Mesenchymal stem cell (in vitro differentiated cells and primary cell): ENCODE measurements at regions not wholly inside any gene's neighbourhood (a gene's known extent, or its start where the extent isn't known, plus 50 kb on each side); places are given as distances from the start of the nearest gene placed in this dataset.

Experiments
- DNase-seq: peaks from one replicate; pipeline ENCODE4 v3.0.0-alpha.2; 2013
- H2AFZ ChIP-seq: one replicate; pipeline ENCODE4 v1.6.1; 2013; ENCODE audit warnings: low read depth, mild to moderate bottlenecking, control low read depth, inconsistent platforms, low read length, moderate library complexity
- H2AK5ac ChIP-seq: 2 replicates; pipeline ENCODE4 v1.6.1; 2013; ENCODE audit warnings: low read length, moderate library complexity, mild to moderate bottlenecking, inconsistent platforms; ENCODE audit not compliant: severe bottlenecking
- H2BK120ac ChIP-seq: one replicate; pipeline ENCODE4 v1.6.1; 2013; ENCODE audit warnings: low read depth, mild to moderate bottlenecking, inconsistent platforms, low read length, moderate library complexity
- H2BK12ac ChIP-seq, 2 experiments: one replicate each; pipeline ENCODE4 v1.6.1; 2013; ENCODE audit warnings: inconsistent platforms in 2 of 2, low read length in 2 of 2, mild to moderate bottlenecking in 2 of 2, moderate library complexity in 2 of 2, control low read depth in 1 of 2
- H2BK15ac ChIP-seq: one replicate; pipeline ENCODE4 v1.6.1; 2013; ENCODE audit warnings: mild to moderate bottlenecking, low read depth, inconsistent platforms; ENCODE audit not compliant: poor library complexity, severe bottlenecking
- H2BK5ac ChIP-seq: 2 replicates; pipeline ENCODE4 v1.6.1; 2013; ENCODE audit warnings: low read depth, mild to moderate bottlenecking, low read length, control low read depth, inconsistent platforms; ENCODE audit not compliant: poor library complexity, severe bottlenecking
- H3K14ac ChIP-seq, 2 experiments: one replicate each; pipeline ENCODE4 v1.6.1; 2013; ENCODE audit warnings: inconsistent platforms in 2 of 2, low read length in 2 of 2, control low read depth in 1 of 2, mild to moderate bottlenecking in 1 of 2, moderate library complexity in 1 of 2
- H3K18ac ChIP-seq, 2 experiments: one replicate each; pipeline ENCODE4 v1.6.1; 2013; ENCODE audit warnings: inconsistent platforms in 2 of 2, low read length in 2 of 2, control low read depth in 1 of 2, low read depth in 1 of 2, mild to moderate bottlenecking in 1 of 2
- H3K23ac ChIP-seq, 2 experiments: one replicate each; pipeline ENCODE4 v1.6.1; 2013; ENCODE audit warnings: inconsistent platforms in 2 of 2, low read length in 2 of 2, mild to moderate bottlenecking in 2 of 2, moderate library complexity in 2 of 2, control low read depth in 1 of 2
- H3K27ac ChIP-seq: 2 replicates; pipeline ENCODE4 v1.5.1; 2013; ENCODE audit warnings: mild to moderate bottlenecking, moderate library complexity, low read length, control low read depth, inconsistent platforms; ENCODE audit not compliant: poor library complexity, severe bottlenecking
- H3K27me3 ChIP-seq, 2 experiments: 2 replicates each; pipeline versions ENCODE4 v1.6.1 to v1.7.0; 2013; ENCODE audit warnings: low read length in 2 of 2, mild to moderate bottlenecking in 2 of 2, moderate library complexity in 2 of 2, control low read depth in 1 of 2, inconsistent platforms in 1 of 2; ENCODE audit not compliant: control insufficient read depth in 1 of 2, insufficient read depth in 1 of 2
- H3K36me3 ChIP-seq, 2 experiments: 2 replicates each; pipeline versions ENCODE4 v1.6.1 to v1.7.0; 2013; ENCODE audit warnings: low read length in 2 of 2, control low read depth in 1 of 2, inconsistent platforms in 1 of 2, low read depth in 1 of 2, mild to moderate bottlenecking in 1 of 2; ENCODE audit not compliant: insufficient read depth in 2 of 2, control insufficient read depth in 1 of 2
- H3K4ac ChIP-seq, 2 experiments: one replicate each; pipeline ENCODE4 v1.6.1; 2013; ENCODE audit warnings: inconsistent platforms in 2 of 2, low read length in 2 of 2, mild to moderate bottlenecking in 2 of 2, moderate library complexity in 2 of 2, control low read depth in 1 of 2, low read depth in 1 of 2
- H3K4me1 ChIP-seq: 2 replicates; pipeline ENCODE4 v1.6.1; 2013; ENCODE audit warnings: low read depth, low read length, control low read depth; ENCODE audit not compliant: control insufficient read depth, insufficient read depth
- H3K4me2 ChIP-seq: 2 replicates; pipeline ENCODE4 v1.6.1; 2013; ENCODE audit warnings: low read length, mild to moderate bottlenecking, inconsistent platforms; ENCODE audit not compliant: poor library complexity, severe bottlenecking
- H3K4me3 ChIP-seq, 2 experiments: 2 replicates each; pipeline versions ENCODE4 v1.5.1 to v1.7.0; 2013; ENCODE audit warnings: low read length in 2 of 2, mild to moderate bottlenecking in 2 of 2, control low read depth in 1 of 2, low read depth in 1 of 2; ENCODE audit not compliant: insufficient read depth in 1 of 2
- H3K79me1 ChIP-seq: replicated peaks from 2 replicates; pipeline ENCODE4 v1.6.1; 2013; ENCODE audit warnings: mild to moderate bottlenecking, control low read depth, low read length, inconsistent platforms; ENCODE audit not compliant: poor library complexity, severe bottlenecking
- H3K9ac ChIP-seq: 2 replicates; pipeline ENCODE4 v1.7.0; 2013; ENCODE audit warnings: mild to moderate bottlenecking, low read length, moderate library complexity
- H3K9me3 ChIP-seq: 2 replicates; pipeline ENCODE4 v1.7.0; 2013; ENCODE audit warnings: mild to moderate bottlenecking, low read length; ENCODE audit not compliant: control insufficient read depth
- H4K8ac ChIP-seq: one replicate; pipeline ENCODE4 v1.6.1; 2013; ENCODE audit warnings: inconsistent platforms, mild to moderate bottlenecking, low read length, moderate library complexity
- H4K91ac ChIP-seq: one replicate; pipeline ENCODE4 v1.6.1; 2013; ENCODE audit warnings: mild to moderate bottlenecking, low read length, inconsistent platforms
- WGBS: methylation state at CpG from one replicate; pipeline ENCODE4 v1.1.7; 2013; ENCODE audit warnings: mixed read lengths; 5-methylcytosine and 5-hydroxymethylcytosine counted together

GRCh38 chr6:27668442-27669294, 195.8 kb upstream of the ZNF184 start:
- no peak overlapping the region for H3K27ac ChIP-seq
- no peak overlapping the region for H2BK15ac ChIP-seq
- no peak overlapping the region for H3K23ac ChIP-seq
- no peak overlapping the region for H2BK5ac ChIP-seq
- WGBS: 2% methylated on average over 33 of the region's 36 CpGs
- H3K14ac ChIP-seq: no peak overlapping the region
- peaks cover 13% of the 10 kb centered on the region for H3K4me1 ChIP-seq
- H4K91ac ChIP-seq: no peak overlapping the region
- no peaks in the 10 kb centered on the region for H3K79me1 ChIP-seq
- no peaks in the 10 kb centered on the region for H3K9me3 ChIP-seq
- no peak overlapping the region for H2AFZ ChIP-seq
- no peak overlapping the region for H2BK120ac ChIP-seq
- no peak overlapping the region for H4K8ac ChIP-seq
- H3K27me3 ChIP-seq: peaks cover 0 to 14% of the 10 kb centered on the region in 2 experiments
- peak overlapping the region in 1 of 2 experiments; percentile 72 for H3K4me3 ChIP-seq
- no peak overlapping the region for H3K18ac ChIP-seq
- H2AK5ac ChIP-seq: no peak overlapping the region
- peak; percentile 61 for DNase-seq
- H3K4me2 ChIP-seq: peak overlapping the region; percentile 78
- H3K9ac ChIP-seq: peak overlapping the region; percentile 58
- H3K36me3 ChIP-seq: no peaks in the 10 kb centered on the region
- H3K4ac ChIP-seq: no peak overlapping the region
- H2BK12ac ChIP-seq: no peak overlapping the region

DNA sequence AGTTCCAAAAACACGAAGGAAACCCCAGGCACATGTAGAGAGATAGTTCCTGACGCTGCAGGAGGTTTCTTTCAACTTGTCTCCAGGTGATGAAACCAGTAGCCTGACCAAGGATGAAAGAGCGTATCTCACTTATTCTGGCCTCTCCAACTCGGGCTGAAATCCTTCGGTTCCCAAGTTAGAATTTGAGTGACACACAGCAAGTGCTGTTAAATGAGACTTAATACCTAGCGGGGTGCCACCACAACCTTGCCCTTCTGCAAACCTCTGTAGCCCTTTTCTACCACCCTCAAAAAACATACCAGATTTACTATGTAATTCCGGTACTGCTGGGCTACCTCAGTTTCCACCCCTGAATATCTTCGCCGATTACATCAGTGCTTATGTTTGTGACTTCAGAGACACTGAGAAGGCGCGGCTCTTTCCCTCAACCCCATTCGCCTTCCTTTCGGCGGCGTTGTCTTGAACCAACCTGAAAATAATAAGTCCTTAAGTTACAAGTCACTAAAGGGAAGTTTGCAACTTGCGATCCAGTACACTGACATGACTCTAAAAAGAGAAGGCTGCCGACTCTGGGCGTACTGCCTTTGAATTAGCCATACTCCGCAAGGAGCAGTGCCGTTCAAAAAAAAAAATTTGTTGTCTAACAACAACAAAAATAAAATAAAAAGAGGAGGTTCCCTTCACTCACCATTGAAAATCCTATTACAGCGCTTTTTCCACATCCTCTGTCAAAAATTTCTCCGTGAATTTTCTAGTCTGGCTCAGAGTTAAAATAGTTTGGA, 194.9 kb upstream of the ZNF184 start:
- peak overlapping the region in 1 of 2 experiments; percentile 72 for H3K4me3 ChIP-seq
- no peak overlapping the region for H2AK5ac ChIP-seq
- no peak overlapping the region for H2BK120ac ChIP-seq
- no peak overlapping the region for H3K23ac ChIP-seq
- no peak overlapping the region for H3K14ac ChIP-seq
- WGBS: 3% methylated on average over 20 of the region's 22 CpGs
- no peak overlapping the region for H3K27ac ChIP-seq
- no peak overlapping the region for H2BK12ac ChIP-seq
- H2BK15ac ChIP-seq: no peak overlapping the region
- H3K9me3 ChIP-seq: no peaks in the 10 kb centered on the region
- no peak overlapping the region for H3K4ac ChIP-seq
- H4K8ac ChIP-seq: no peak overlapping the region
- H3K4me2 ChIP-seq: peak overlapping the region; percentile 78
- no peak overlapping the region for H4K91ac ChIP-seq
- peaks cover under 1 to 14% of the 10 kb centered on the region in 2 experiments for H3K27me3 ChIP-seq
- H3K36me3 ChIP-seq: no peaks in the 10 kb centered on the region
- H3K79me1 ChIP-seq: no peaks in the 10 kb centered on the region
- no peak overlapping the region for H3K18ac ChIP-seq
- peaks cover 13% of the 10 kb centered on the region for H3K4me1 ChIP-seq
- peak; percentile 26 for DNase-seq
- H2AFZ ChIP-seq: no peak overlapping the region
- H3K9ac ChIP-seq: peak overlapping the region; percentile 58
- no peak overlapping the region for H2BK5ac ChIP-seq

DNA sequence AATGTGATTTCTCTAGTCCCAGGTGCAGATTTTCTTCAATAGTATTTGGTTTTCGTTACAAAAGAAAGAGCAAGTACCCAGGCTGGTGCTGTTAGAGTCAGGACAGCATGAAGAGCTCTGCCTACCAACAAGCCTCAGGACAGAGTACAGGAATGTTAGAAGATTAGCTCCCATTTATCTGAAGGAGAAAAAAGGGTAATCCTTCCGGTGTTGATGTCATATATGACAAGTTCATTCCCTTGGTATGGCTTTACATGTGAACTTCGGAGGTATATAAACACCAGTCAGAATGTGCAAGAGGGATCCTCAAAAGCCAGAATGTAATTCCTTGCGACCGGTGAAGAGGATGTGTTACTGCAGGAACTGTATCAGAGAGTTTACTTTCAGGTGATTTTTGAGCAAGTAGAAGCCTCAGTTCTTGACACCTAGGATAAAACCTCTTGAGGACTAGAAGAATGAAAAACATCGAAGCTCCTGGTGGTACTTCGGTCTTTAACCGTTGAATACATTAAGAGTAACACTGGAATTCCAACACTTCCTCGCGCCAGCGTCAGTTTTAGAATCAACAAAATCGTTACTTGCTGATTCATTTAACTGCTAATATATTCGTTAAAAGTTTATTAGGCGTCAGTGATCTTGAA, 194.2 kb upstream of the ZNF184 start:
- no peaks in the 10 kb centered on the region for H3K36me3 ChIP-seq

DNA sequence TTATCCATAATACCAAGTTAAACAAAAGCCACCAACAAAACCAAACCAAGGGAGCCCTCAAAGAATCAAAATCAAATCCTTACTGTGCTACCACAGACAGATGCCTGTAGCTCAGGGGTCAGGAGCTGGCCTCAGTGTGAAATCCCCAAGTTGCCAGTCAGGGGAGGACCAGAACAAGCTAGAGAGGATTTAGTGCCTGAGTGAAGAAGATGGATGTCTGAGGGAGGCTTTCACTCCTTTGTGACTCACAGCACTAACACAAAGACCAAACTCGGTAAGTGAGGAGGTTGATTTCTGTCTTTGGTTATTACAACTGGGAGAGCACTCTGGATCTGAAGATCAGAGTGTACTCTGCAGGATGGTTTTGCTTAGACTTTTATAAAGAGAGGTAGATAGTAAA, 189.9 kb upstream of the ZNF184 start:
- Histone ChIP-seq H3K18ac (no peak overlapping the region), H3K4ac (no peak overlapping the region), H3K4me1 (no peaks in the 10 kb centered on the region), H3K14ac (no peak overlapping the region), H2BK120ac (no peak overlapping the region), H2AFZ (no peak overlapping the region), H3K4me2 (no peak overlapping the region), H4K91ac (no peak overlapping the region), H2BK12ac (no peak overlapping the region), H3K36me3 (no peaks in the 10 kb centered on the region), H3K27me3 (peaks cover 4 to 14% of the 10 kb centered on the region in 2 experiments), H2BK5ac (no peak overlapping the region), H3K23ac (no peak overlapping the region), H2BK15ac (no peak overlapping the region), H3K27ac (no peak overlapping the region), H3K4me3 (no peak overlapping the region), H4K8ac (no peak overlapping the region), H3K9ac (no peak overlapping the region), H3K79me1 (no peaks in the 10 kb centered on the region), H3K9me3 (no peaks in the 10 kb centered on the region), H2AK5ac (no peak overlapping the region)
- no peak for DNase-seq
- 41% methylated on average over 1 of the region's 1 CpG for WGBS

More for the DNA sequence above, 194.2 kb upstream of the ZNF184 start:
- Histone ChIP-seq H2AFZ (no peak overlapping the region), H4K8ac (no peak overlapping the region), H3K79me1 (no peaks in the 10 kb centered on the region), H3K9me3 (no peaks in the 10 kb centered on the region), H3K14ac (no peak overlapping the region), H2BK120ac (no peak overlapping the region), H3K4me1 (peaks cover 13% of the 10 kb centered on the region), H2BK5ac (no peak overlapping the region), H3K4ac (no peak overlapping the region), H3K9ac (no peak overlapping the region), H3K27me3 (peaks cover 4 to 14% of the 10 kb centered on the region in 2 experiments), H3K23ac (no peak overlapping the region), H3K27ac (no peak overlapping the region), H2AK5ac (no peak overlapping the region), H2BK15ac (no peak overlapping the region), H3K18ac (no peak overlapping the region), H3K4me3 (peak overlapping the region in 1 of 2 experiments; percentile 72), H4K91ac (no peak overlapping the region), H2BK12ac (no peak overlapping the region), H3K4me2 (peak overlapping the region; percentile 78)
- no peak for DNase-seq
- WGBS: 32% methylated on average over 7 of the region's 14 CpGs
